ENCODE measurements at regions not wholly inside any gene's neighbourhood (a gene's known extent, or its start where the extent isn't known, plus 50 kb on each side); places are given as distances from the start of the nearest gene placed in this dataset.

DNA sequence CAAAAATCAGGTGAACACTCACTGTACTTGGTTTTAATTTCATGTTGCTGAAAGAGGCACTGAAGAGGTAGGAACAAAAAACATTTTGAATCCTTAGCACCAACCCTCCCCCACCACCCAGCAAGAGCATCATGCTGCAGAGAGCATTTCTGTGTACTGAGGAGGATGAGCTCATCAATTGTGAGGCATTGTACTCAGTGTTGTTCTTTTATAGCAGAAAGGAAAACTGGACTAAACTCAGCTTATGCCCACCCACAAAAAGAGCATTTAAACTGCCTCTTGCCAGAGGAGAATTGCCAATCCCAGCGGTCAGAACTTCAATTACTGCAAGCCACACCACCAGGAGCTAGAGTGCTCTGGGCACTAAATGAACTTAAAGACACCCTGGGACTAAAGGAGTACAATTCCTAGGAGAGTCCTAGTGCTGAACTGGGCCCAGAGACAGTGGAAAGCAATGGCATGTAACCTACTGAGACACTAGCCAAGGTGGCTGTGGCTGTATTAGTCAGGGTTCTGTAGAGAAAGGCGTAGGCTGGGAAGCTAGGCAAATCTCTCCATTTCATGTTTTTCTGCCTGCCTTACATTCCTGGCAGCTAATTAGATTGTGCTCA is 280.7 kb upstream of the KLHL4 start:
- Mint-ChIP-seq H3K4me1 (no peaks in the 10 kb centered on the region), H3K9me3 (peaks cover 5 to 6% of the 10 kb centered on the region in 2 donors), H3K36me3 (no peaks in the 10 kb centered on the region), H3K27ac (no peak overlapping the region), H3K27me3 (ENCODE audit: low read depth in 2 of 2) (no peaks in the 10 kb centered on the region), H3K4me3 (no peak overlapping the region)
- Histone ChIP-seq H3K4me3 (ENCODE audit: low read length) (no peak overlapping the region), H3K27ac (ENCODE audit: low read length) (no peak overlapping the region), H3K27me3 (ENCODE audit: control insufficient read depth, insufficient read depth, low read length) (no peaks in the 10 kb centered on the region), H3K9me3 (ENCODE audit: control insufficient read depth, insufficient read depth, low read length) (no peaks in the 10 kb centered on the region), H3K36me3 (ENCODE audit: control insufficient read depth, insufficient read depth, low read length) (no peaks in the 10 kb centered on the region), H3K4me1 (ENCODE audit: control insufficient read depth, insufficient read depth, low read length) (no peaks in the 10 kb centered on the region)
- no peak for TF ChIP-seq CTCF (IDR thresholded peaks at IDR 0.05)
- intact Hi-C loops (cut with micrococcal nuclease): no loop called here
- no peak for ATAC-seq
- WGBS (ENCODE audit: insufficient coverage): 83% methylated on average over 1 of the region's 2 CpGs
- no peak for DNase-seq

- Histone ChIP-seq H3K9me3 (ENCODE audit: control insufficient read depth, insufficient read depth, low read length) (no peaks in the 10 kb centered on the region), H3K4me1 (ENCODE audit: control insufficient read depth, insufficient read depth, low read length) (no peaks in the 10 kb centered on the region), H3K4me3 (ENCODE audit: low read length) (no peak overlapping the region), H3K36me3 (ENCODE audit: control insufficient read depth, insufficient read depth, low read length) (no peaks in the 10 kb centered on the region), H3K27ac (ENCODE audit: low read length) (no peak overlapping the region), H3K27me3 (ENCODE audit: control insufficient read depth, insufficient read depth, low read length) (no peaks in the 10 kb centered on the region)
- Mint-ChIP-seq H3K27ac (no peak overlapping the region), H3K36me3 (no peaks in the 10 kb centered on the region), H3K4me3 (no peak overlapping the region), H3K9me3 (peaks cover 2 to 10% of the 10 kb centered on the region in 2 donors), H3K27me3 (ENCODE audit: low read depth in 2 of 2) (no peaks in the 10 kb centered on the region), H3K4me1 (no peaks in the 10 kb centered on the region)
- no peak for ATAC-seq
- intact Hi-C loops (cut with micrococcal nuclease): no loop called here
- 83% methylated on average over 1 of the region's 5 CpGs for WGBS (ENCODE audit: insufficient coverage)
- no peak for TF ChIP-seq CTCF (IDR thresholded peaks at IDR 0.05)
- DNase-seq: no peak
These were observed 252.1 kb upstream of the KLHL4 start for GRCh38 chrX:87265518-87265917.

DNA sequence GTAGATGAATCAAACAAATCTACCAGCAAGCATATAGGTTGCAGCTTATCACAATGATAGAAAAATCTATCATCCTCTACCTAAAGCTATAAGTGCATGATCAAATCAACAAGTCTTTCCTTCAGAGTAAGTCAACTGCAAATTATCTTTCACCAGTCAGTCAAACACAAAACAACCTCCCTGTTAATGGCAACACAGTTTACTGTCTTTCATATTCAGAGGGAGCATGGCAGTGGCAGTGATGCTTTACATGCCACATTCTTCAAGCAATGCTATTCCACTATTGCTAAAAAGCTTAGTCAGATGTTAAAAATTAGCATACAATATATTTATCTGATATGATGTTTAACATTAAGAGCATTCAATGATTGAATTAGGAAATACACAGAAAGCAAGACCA is 245.1 kb upstream of the KLHL4 start:
- Histone ChIP-seq H3K27ac (ENCODE audit: low read length) (no peak overlapping the region), H3K4me1 (ENCODE audit: control insufficient read depth, insufficient read depth, low read length) (no peaks in the 10 kb centered on the region), H3K27me3 (ENCODE audit: control insufficient read depth, insufficient read depth, low read length) (no peaks in the 10 kb centered on the region), H3K4me3 (ENCODE audit: low read length) (no peak overlapping the region), H3K36me3 (ENCODE audit: control insufficient read depth, insufficient read depth, low read length) (no peaks in the 10 kb centered on the region), H3K9me3 (ENCODE audit: control insufficient read depth, insufficient read depth, low read length) (no peaks in the 10 kb centered on the region)
- DNase-seq: no peak
- Mint-ChIP-seq H3K27me3 (ENCODE audit: low read depth in 2 of 2) (no peaks in the 10 kb centered on the region), H3K27ac (no peak overlapping the region), H3K9me3 (no peaks in the 10 kb centered on the region), H3K4me1 (no peaks in the 10 kb centered on the region), H3K36me3 (no peaks in the 10 kb centered on the region), H3K4me3 (no peak overlapping the region)
- no peak for ATAC-seq
- intact Hi-C loops (cut with micrococcal nuclease): no loop called here
- TF ChIP-seq CTCF (IDR thresholded peaks at IDR 0.05): no peak

DNA sequence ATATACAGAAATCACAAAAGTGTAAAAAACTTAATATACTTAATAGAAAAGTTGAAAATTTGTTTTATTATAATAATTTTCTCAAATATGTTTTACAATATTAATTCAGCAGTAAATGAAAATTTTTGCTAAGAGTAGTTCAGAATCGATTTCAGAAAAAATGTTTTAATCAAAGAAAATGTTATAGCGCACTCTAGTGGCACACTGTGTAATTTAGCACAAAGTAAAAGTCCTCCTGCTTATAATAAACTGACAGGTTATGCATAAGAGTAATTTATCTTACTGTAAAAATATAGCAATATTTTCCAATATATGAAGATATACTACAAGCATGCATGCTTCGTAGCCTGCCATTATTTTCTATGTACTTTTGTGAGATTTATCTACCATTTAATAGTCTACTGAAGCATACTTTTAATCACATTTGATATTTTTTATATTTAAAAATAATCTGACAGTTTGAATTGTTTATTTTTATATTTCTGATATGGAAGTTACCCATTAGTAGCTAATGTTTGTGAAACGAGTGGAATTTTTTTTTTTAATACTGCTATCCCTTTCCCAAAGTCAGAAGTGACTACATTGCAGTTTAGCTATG is 217.9 kb upstream of the KLHL4 start:
- Histone ChIP-seq H3K27ac (ENCODE audit: low read length) (no peak overlapping the region), H3K36me3 (ENCODE audit: control insufficient read depth, insufficient read depth, low read length) (no peaks in the 10 kb centered on the region), H3K9me3 (ENCODE audit: control insufficient read depth, insufficient read depth, low read length) (no peaks in the 10 kb centered on the region), H3K4me1 (ENCODE audit: control insufficient read depth, insufficient read depth, low read length) (no peaks in the 10 kb centered on the region), H3K27me3 (ENCODE audit: control insufficient read depth, insufficient read depth, low read length) (no peaks in the 10 kb centered on the region), H3K4me3 (ENCODE audit: low read length) (no peak overlapping the region)
- intact Hi-C loops (cut with micrococcal nuclease): no loop called here
- no peaks in the 10 kb centered on the region for H3K36me3 Mint-ChIP-seq
- DNase-seq: peak in 1 of 2 donors; percentile 1
- H3K4me3 Mint-ChIP-seq: no peak overlapping the region
- no peak for ATAC-seq
- H3K9me3 Mint-ChIP-seq: peaks cover under 1 to 2% of the 10 kb centered on the region in 2 donors
- no CpG with 5 or more reads among the region's 4 CpGs for WGBS (ENCODE audit: insufficient coverage)
- H3K4me1 Mint-ChIP-seq: no peaks in the 10 kb centered on the region
- H3K27ac Mint-ChIP-seq: no peak overlapping the region
- TF ChIP-seq CTCF (IDR thresholded peaks at IDR 0.05): no peak
- no peaks in the 10 kb centered on the region for H3K27me3 Mint-ChIP-seq (ENCODE audit: low read depth in 2 of 2)
